MCF 10A (cell line): ENCODE measurements at regions not wholly inside any gene's neighbourhood (a gene's known extent, or its start where the extent isn't known, plus 50 kb on each side); places are given as distances from the start of the nearest gene placed in this dataset.

Source experiments
- BruUV-seq: library from RNA; stranded (reverse); fragments of 400-500 nt; replicated peaks from 2 replicates; lab custom pipeline; 2021; lab: Mats Ljungman, UMichigan
- CTCF ChIA-PET: fragments of 300-600 bp; sonication (Branson Sonifier 250); formaldehyde crosslinking; extraction: SDS; loops from one replicate; lab custom pipeline; 2021; ENCODE audit warnings: antibody characterized with exemption, inconsistent platforms; lab: Yijun Ruan, JAX
- POLR2A ChIA-PET: fragments of 300-600, 350-650 bp; sonication (Branson Sonifier 250); formaldehyde crosslinking; extraction: SDS; loops from one replicate; lab custom pipeline; 2020; ENCODE audit warnings: antibody characterized with exemption, inconsistent platforms; lab: Yijun Ruan, JAX
- DNase-seq: peaks from one replicate; pipeline ENCODE4 v3.0.0-alpha.2; 2018; ENCODE audit not compliant: unreplicated experiment
- H3K27ac Mint-ChIP-seq: one replicate; pipeline ENCODE4 v1.8.0; 2022; ENCODE audit warnings: mild to moderate bottlenecking, low read depth, mixed read lengths; ENCODE audit not compliant: unreplicated experiment
- H3K27me3 Mint-ChIP-seq: one replicate; pipeline ENCODE4 v1.8.0; 2022; ENCODE audit warnings: mixed read lengths; ENCODE audit not compliant: insufficient read depth, unreplicated experiment
- H3K36me3 Mint-ChIP-seq: one replicate; pipeline ENCODE4 v1.8.0; 2022; ENCODE audit warnings: mild to moderate bottlenecking, moderate library complexity, mixed read lengths; ENCODE audit not compliant: insufficient read depth, unreplicated experiment
- H3K4me1 Mint-ChIP-seq: one replicate; pipeline ENCODE4 v1.8.0; 2022; ENCODE audit warnings: mixed read lengths; ENCODE audit not compliant: insufficient read depth, unreplicated experiment
- H3K4me3 Mint-ChIP-seq: one replicate; pipeline ENCODE4 v1.8.0; 2022; ENCODE audit warnings: mild to moderate bottlenecking, moderate library complexity, mixed read lengths; ENCODE audit not compliant: unreplicated experiment
- H3K9me3 Mint-ChIP-seq: one replicate; pipeline ENCODE4 v1.8.0; 2022; ENCODE audit warnings: mixed read lengths; ENCODE audit not compliant: unreplicated experiment
- intact Hi-C: fragments of 100-400 bp; cut with micrococcal nuclease; formaldehyde crosslinking; loops from 2 replicates; pipeline ENCODE4 v1.14.1; 2022
- TF ChIP-seq, protein P1 (sequence below): fragments of 200-600 bp; IDR thresholded peaks from one replicate; pipeline ENCODE4 v1.8.0; 2022; ENCODE audit warnings: antibody characterized with exemption, mild to moderate bottlenecking; ENCODE audit not compliant: unreplicated experiment

DNA sequence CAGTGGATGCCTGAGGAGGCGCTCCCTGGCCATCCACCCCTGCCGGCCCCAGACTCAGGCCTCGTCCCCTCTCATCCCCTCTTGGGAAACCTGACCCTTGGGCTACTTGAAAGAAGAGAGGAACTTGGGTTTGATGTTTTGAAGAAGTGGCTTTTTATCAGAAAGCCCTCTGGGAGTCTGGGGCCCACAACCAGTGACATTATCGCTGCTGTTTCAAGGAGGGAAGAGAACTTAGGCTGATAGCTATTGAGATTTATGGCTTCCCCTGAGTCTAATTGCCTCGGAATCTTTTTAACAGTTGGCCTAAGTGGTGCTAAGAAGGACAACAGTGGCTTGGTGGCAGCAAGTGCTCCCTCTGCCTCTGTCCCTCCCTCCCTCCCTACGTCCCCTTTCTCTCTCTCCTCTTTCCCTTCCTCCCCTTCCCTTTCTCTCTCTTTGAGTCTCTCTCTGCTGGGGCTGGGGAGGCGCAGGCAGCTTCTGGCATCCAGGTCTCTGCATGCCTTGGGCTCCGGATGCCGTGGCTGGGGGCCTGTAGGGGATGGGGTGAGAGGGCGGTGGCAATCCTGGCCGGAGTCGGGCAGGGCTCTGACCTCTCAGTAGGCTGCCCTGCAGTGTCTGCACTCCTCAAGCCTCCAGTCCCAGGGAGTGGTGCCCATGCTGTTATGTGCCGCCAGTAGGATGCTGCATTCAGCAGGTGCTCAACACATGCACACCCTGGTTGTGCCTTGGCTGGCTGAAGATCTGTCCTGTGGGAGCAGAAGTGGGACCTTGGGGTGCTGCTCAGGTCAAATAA, 49.6 kb upstream of the RXRA start:
- CTCF ChIA-PET = no interaction called here
- peaks cover 38% of the 10 kb centered on the region for H3K27me3 Mint-ChIP-seq
- no peak overlapping the region for H3K4me3 Mint-ChIP-seq
- no TSS peak for BruUV-seq
- intact Hi-C loops = no loop called here
- POLR2A ChIA-PET = no interaction called here
- H3K9me3 Mint-ChIP-seq = no peaks in the 10 kb centered on the region
- H3K4me1 Mint-ChIP-seq = no peaks in the 10 kb centered on the region
- TF ChIP-seq, protein P1, sequence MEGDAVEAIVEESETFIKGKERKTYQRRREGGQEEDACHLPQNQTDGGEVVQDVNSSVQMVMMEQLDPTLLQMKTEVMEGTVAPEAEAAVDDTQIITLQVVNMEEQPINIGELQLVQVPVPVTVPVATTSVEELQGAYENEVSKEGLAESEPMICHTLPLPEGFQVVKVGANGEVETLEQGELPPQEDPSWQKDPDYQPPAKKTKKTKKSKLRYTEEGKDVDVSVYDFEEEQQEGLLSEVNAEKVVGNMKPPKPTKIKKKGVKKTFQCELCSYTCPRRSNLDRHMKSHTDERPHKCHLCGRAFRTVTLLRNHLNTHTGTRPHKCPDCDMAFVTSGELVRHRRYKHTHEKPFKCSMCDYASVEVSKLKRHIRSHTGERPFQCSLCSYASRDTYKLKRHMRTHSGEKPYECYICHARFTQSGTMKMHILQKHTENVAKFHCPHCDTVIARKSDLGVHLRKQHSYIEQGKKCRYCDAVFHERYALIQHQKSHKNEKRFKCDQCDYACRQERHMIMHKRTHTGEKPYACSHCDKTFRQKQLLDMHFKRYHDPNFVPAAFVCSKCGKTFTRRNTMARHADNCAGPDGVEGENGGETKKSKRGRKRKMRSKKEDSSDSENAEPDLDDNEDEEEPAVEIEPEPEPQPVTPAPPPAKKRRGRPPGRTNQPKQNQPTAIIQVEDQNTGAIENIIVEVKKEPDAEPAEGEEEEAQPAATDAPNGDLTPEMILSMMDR = no peak
- H3K36me3 Mint-ChIP-seq = no peaks in the 10 kb centered on the region
- DNase-seq = no peak
- no peak overlapping the region for H3K27ac Mint-ChIP-seq
